ENCODE measurements at regions not wholly inside any gene's neighbourhood (a gene's known extent, or its start where the extent isn't known, plus 50 kb on each side); places are given as distances from the start of the nearest gene placed in this dataset.
"Not testable (repeated sequence)": the region's sequence is repeated elsewhere in the genome, so short reads cannot be mapped to it uniquely, and the experiment has no call there.

DNA sequence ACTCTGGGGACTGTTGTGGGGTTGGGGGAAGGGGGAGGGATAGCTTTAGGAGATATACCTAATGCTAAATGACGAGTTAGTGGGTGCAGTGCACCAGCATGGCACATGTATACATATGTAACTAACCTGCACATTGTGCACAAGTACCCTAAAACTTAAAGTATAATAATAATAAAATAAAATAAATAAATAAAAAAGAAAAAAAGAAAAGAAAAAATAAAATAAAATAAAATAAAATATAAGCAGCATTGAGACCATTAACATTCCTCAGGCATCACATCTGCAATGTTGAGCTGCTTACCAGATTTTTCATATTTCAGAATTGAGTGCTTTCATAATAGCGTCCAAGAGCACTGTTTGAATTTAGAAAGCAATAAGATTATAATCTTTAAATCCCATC, 263.2 kb upstream of the GJE1 start:
- not testable (repeated sequence) for TF ChIP-seq POLR2A (IDR thresholded peaks at IDR 0.05; ENCODE audit: extremely low read depth, insufficient read length)
- TF ChIP-seq, protein P1, sequence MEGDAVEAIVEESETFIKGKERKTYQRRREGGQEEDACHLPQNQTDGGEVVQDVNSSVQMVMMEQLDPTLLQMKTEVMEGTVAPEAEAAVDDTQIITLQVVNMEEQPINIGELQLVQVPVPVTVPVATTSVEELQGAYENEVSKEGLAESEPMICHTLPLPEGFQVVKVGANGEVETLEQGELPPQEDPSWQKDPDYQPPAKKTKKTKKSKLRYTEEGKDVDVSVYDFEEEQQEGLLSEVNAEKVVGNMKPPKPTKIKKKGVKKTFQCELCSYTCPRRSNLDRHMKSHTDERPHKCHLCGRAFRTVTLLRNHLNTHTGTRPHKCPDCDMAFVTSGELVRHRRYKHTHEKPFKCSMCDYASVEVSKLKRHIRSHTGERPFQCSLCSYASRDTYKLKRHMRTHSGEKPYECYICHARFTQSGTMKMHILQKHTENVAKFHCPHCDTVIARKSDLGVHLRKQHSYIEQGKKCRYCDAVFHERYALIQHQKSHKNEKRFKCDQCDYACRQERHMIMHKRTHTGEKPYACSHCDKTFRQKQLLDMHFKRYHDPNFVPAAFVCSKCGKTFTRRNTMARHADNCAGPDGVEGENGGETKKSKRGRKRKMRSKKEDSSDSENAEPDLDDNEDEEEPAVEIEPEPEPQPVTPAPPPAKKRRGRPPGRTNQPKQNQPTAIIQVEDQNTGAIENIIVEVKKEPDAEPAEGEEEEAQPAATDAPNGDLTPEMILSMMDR (IDR thresholded peaks at IDR 0.05; ENCODE audit: low read depth, low read length), result not testable (repeated sequence)
- TF ChIP-seq, protein P2, sequence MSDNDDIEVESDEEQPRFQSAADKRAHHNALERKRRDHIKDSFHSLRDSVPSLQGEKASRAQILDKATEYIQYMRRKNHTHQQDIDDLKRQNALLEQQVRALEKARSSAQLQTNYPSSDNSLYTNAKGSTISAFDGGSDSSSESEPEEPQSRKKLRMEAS (IDR thresholded peaks at IDR 0.05; ENCODE audit: low read depth, low read length), result not testable (repeated sequence)
